CD4-positive, alpha-beta T cell treated with Interleukin-15 for 4 hours (primary cell): ENCODE measurements at regions not wholly inside any gene's neighbourhood (a gene's known extent, or its start where the extent isn't known, plus 50 kb on each side); places are given as distances from the start of the nearest gene placed in this dataset.
A peak's percentile ranks its signal among the peaks of the same experiment; 100 is the strongest.

Source experiments
- DNase-seq: peaks from one replicate; pipeline ENCODE4 v3.0.0-alpha.2; 2020; ENCODE audit warnings: low spot score

GRCh38 chr4:101584306-101584705, 206.2 kb upstream of the BANK1 start:
- DNase-seq, result no peak

GRCh38 chr4:101563126-101563525, 215.8 kb upstream of the PPP3CA start:
- no peak for DNase-seq

- DNase-seq, result no peak
Measured at GRCh38 chr4:101556842-101557241, 209.5 kb upstream of the PPP3CA start.

- no peak for DNase-seq
Measured at GRCh38 chr4:101555341-101555880, 208.1 kb upstream of the PPP3CA start.

GRCh38 chr4:101540336-101540735, 193.0 kb upstream of the PPP3CA start:
- no peak for DNase-seq

GRCh38 chr4:101528526-101528925, 181.2 kb upstream of the PPP3CA start:
- DNase-seq, result no peak

GRCh38 chr4:101527188-101527587, 179.9 kb upstream of the PPP3CA start:
- DNase-seq, result peak; percentile 71

GRCh38 chr4:101515566-101515965, 168.2 kb upstream of the PPP3CA start:
- no peak for DNase-seq

- DNase-seq, result no peak
Measured at GRCh38 chr4:101515099-101515498, 167.8 kb upstream of the PPP3CA start.

- no peak for DNase-seq
Measured at GRCh38 chr4:101512416-101512815, 165.1 kb upstream of the PPP3CA start.

GRCh38 chr4:101501421-101501820, 154.1 kb upstream of the PPP3CA start:
- DNase-seq, result no peak

GRCh38 chr4:101500742-101501141, 153.4 kb upstream of the PPP3CA start:
- no peak for DNase-seq

GRCh38 chr4:101475246-101475645, 127.9 kb upstream of the PPP3CA start:
- no peak for DNase-seq

- no peak for DNase-seq
Measured at GRCh38 chr4:101471201-101471600, 123.9 kb upstream of the PPP3CA start.

- DNase-seq, result no peak
Measured at GRCh38 chr4:101464596-101464995, 117.3 kb upstream of the PPP3CA start.

GRCh38 chr4:101458914-101459313, 111.6 kb upstream of the PPP3CA start:
- no peak for DNase-seq

- no peak for DNase-seq
Measured at GRCh38 chr4:101458473-101458872, 111.1 kb upstream of the PPP3CA start.

- DNase-seq, result no peak
Measured at GRCh38 chr4:101451086-101451485, 103.8 kb upstream of the PPP3CA start.

GRCh38 chr4:101441446-101441845, 94.1 kb upstream of the PPP3CA start:
- no peak for DNase-seq

- no peak for DNase-seq
Measured at GRCh38 chr4:101439926-101440325, 92.6 kb upstream of the PPP3CA start.

GRCh38 chr4:101421386-101421785, 74.1 kb upstream of the PPP3CA start:
- no peak for DNase-seq

- no peak for DNase-seq
Measured at GRCh38 chr4:101420661-101421060, 73.3 kb upstream of the PPP3CA start.

- DNase-seq, result no peak
Measured at GRCh38 chr4:101419336-101420135, 72.2 kb upstream of the PPP3CA start.

- no peak for DNase-seq
Measured at GRCh38 chr4:101418466-101418865, 71.1 kb upstream of the PPP3CA start.
